MCF 10A (cell line): ENCODE measurements at regions not wholly inside any gene's neighbourhood (a gene's known extent, or its start where the extent isn't known, plus 50 kb on each side); places are given as distances from the start of the nearest gene placed in this dataset.

Source experiments
- BruUV-seq: library from RNA; stranded (reverse); fragments of 400-500 nt; replicated peaks from 2 replicates; lab custom pipeline; 2021; lab: Mats Ljungman, UMichigan
- CTCF ChIA-PET: fragments of 300-600 bp; sonication (Branson Sonifier 250); formaldehyde crosslinking; extraction: SDS; loops from one replicate; lab custom pipeline; 2021; ENCODE audit warnings: antibody characterized with exemption, inconsistent platforms; lab: Yijun Ruan, JAX
- POLR2A ChIA-PET: fragments of 300-600, 350-650 bp; sonication (Branson Sonifier 250); formaldehyde crosslinking; extraction: SDS; loops from one replicate; lab custom pipeline; 2020; ENCODE audit warnings: antibody characterized with exemption, inconsistent platforms; lab: Yijun Ruan, JAX
- DNase-seq: peaks from one replicate; pipeline ENCODE4 v3.0.0-alpha.2; 2018; ENCODE audit not compliant: unreplicated experiment
- H3K27ac Mint-ChIP-seq: one replicate; pipeline ENCODE4 v1.8.0; 2022; ENCODE audit warnings: mild to moderate bottlenecking, low read depth, mixed read lengths; ENCODE audit not compliant: unreplicated experiment
- H3K27me3 Mint-ChIP-seq: one replicate; pipeline ENCODE4 v1.8.0; 2022; ENCODE audit warnings: mixed read lengths; ENCODE audit not compliant: insufficient read depth, unreplicated experiment
- H3K36me3 Mint-ChIP-seq: one replicate; pipeline ENCODE4 v1.8.0; 2022; ENCODE audit warnings: mild to moderate bottlenecking, moderate library complexity, mixed read lengths; ENCODE audit not compliant: insufficient read depth, unreplicated experiment
- H3K4me1 Mint-ChIP-seq: one replicate; pipeline ENCODE4 v1.8.0; 2022; ENCODE audit warnings: mixed read lengths; ENCODE audit not compliant: insufficient read depth, unreplicated experiment
- H3K4me3 Mint-ChIP-seq: one replicate; pipeline ENCODE4 v1.8.0; 2022; ENCODE audit warnings: mild to moderate bottlenecking, moderate library complexity, mixed read lengths; ENCODE audit not compliant: unreplicated experiment
- H3K9me3 Mint-ChIP-seq: one replicate; pipeline ENCODE4 v1.8.0; 2022; ENCODE audit warnings: mixed read lengths; ENCODE audit not compliant: unreplicated experiment
- intact Hi-C: fragments of 100-400 bp; cut with micrococcal nuclease; formaldehyde crosslinking; loops from 2 replicates; pipeline ENCODE4 v1.14.1; 2022
- TF ChIP-seq, protein P1 (sequence below): fragments of 200-600 bp; IDR thresholded peaks from one replicate; pipeline ENCODE4 v1.8.0; 2022; ENCODE audit warnings: antibody characterized with exemption, mild to moderate bottlenecking; ENCODE audit not compliant: unreplicated experiment

DNA sequence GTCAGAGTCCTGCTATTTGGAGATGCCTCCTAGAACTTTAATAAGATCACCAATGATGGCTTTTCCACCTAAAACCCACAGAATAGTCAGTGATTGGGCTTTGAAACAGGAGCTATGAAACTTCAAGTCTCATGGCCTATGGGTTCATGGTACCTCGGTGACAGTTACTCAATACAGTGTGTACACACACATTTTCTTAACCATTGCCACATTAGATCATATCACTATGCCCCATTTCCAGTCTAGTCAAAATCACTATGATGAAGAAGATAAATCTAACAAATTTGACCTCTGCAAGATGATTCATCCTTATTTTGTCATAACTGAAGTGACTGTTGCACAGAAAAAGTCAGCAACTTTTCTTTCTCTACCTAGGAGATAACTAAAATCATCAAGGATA lies 86.8 kb upstream of the OR13F1 start:
- Mint-ChIP-seq H3K9me3 (peaks cover 15% of the 10 kb centered on the region), H3K27me3 (no peaks in the 10 kb centered on the region), H3K4me1 (no peaks in the 10 kb centered on the region), H3K4me3 (no peak overlapping the region), H3K36me3 (no peaks in the 10 kb centered on the region), H3K27ac (no peak overlapping the region)
- DNase-seq: no peak
- POLR2A ChIA-PET: no interaction called here
- BruUV-seq: no TSS peak
- CTCF ChIA-PET: no interaction called here
- intact Hi-C loops: no loop called here
- TF ChIP-seq, protein P1, sequence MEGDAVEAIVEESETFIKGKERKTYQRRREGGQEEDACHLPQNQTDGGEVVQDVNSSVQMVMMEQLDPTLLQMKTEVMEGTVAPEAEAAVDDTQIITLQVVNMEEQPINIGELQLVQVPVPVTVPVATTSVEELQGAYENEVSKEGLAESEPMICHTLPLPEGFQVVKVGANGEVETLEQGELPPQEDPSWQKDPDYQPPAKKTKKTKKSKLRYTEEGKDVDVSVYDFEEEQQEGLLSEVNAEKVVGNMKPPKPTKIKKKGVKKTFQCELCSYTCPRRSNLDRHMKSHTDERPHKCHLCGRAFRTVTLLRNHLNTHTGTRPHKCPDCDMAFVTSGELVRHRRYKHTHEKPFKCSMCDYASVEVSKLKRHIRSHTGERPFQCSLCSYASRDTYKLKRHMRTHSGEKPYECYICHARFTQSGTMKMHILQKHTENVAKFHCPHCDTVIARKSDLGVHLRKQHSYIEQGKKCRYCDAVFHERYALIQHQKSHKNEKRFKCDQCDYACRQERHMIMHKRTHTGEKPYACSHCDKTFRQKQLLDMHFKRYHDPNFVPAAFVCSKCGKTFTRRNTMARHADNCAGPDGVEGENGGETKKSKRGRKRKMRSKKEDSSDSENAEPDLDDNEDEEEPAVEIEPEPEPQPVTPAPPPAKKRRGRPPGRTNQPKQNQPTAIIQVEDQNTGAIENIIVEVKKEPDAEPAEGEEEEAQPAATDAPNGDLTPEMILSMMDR: no peak

DNA sequence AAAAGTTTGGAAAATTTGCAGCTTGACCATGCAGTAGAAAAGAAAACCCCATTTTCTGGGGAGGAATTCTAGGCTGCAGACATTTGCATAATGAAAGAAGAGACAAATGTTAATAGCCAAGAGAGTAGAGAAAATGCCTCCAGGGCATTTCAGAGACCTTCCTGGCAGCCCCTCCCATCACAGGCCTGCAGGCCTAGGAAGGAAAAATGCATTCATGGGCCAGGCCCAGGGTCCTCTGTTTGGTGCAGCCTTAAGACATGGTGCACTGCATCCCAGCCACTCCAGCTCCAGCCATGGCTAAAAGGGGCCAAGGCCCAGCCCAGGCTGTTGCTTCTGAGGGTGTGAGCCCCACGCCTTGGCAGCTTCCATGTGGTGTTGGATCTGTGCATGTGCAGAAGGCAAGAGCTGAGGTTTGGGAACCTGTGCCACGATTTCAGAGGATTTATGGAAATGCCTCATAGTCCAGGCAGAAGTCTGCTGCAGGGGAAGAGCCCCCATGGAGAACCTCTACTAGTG lies 75.0 kb upstream of the OR13F1 start:
- Mint-ChIP-seq H3K4me3 (no peak overlapping the region), H3K36me3 (no peaks in the 10 kb centered on the region), H3K9me3 (peaks cover 10% of the 10 kb centered on the region), H3K27ac (no peak overlapping the region), H3K4me1 (no peaks in the 10 kb centered on the region), H3K27me3 (no peaks in the 10 kb centered on the region)
- DNase-seq: no peak
- ChIA-PET CTCF (interaction anchor here (0.6 kb wide), 1 partner anchor 525 kb away, joined by 3 read pairs; no protein-coding TSS in a partner anchor), POLR2A (no interaction called here)
- TF ChIP-seq, protein P1: no peak
- intact Hi-C loops: no loop called here
- no TSS peak for BruUV-seq

DNA sequence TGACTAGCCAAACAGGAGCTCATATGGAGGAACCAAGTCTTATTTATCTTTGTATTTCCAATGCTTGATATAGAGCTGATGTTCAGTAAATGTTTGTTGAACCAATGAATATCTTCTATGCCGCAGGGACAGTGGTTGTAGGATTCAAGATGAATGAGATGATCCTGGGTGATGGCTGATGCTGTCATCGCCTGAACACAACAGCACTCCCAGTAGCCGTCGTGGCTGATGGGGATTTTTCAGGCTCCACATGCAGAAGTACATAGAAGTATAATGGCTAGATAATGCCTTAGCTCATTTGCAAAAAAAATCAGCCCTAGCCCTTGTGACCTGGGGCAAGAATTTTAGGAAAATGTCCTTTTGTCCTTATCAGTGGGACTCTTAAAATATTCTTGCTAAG lies 69.0 kb upstream of the OR13F1 start:
- H3K27me3 Mint-ChIP-seq: no peaks in the 10 kb centered on the region
- no peak for DNase-seq
- no peak overlapping the region for H3K4me3 Mint-ChIP-seq
- H3K36me3 Mint-ChIP-seq: no peaks in the 10 kb centered on the region
- POLR2A ChIA-PET: no interaction called here
- H3K9me3 Mint-ChIP-seq: peaks cover 13% of the 10 kb centered on the region
- no TSS peak for BruUV-seq
- intact Hi-C loops: no loop called here
- H3K4me1 Mint-ChIP-seq: no peaks in the 10 kb centered on the region
- TF ChIP-seq, protein P1: no peak
- no peak overlapping the region for H3K27ac Mint-ChIP-seq
- CTCF ChIA-PET: interaction anchor here (0.7 kb wide), 1 partner anchor 257 kb away, joined by 3 read pairs; no protein-coding TSS in a partner anchor

DNA sequence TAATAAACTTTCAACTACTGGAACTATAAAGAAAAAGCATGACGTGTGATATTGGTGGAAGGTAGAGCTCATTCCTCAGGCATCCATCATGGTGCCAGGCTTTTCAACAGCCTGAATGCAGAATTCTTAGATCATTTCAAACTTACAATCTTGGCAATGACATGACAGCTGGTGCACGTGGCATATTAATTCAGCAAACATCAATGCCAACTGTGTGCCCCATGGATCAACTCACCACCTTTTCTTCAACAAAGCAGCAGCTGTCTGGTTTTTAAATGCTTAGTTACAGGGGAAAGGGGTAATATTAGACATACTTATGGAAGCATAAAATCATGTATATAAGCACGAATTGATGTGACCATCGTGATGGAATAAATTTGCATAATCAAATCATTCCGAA lies 56.0 kb upstream of the OR13F1 start:
- TF ChIP-seq, protein P1: no peak
- H3K4me1 Mint-ChIP-seq: no peaks in the 10 kb centered on the region
- intact Hi-C loops: no loop called here
- POLR2A ChIA-PET: interaction anchor here (0.6 kb wide), 1 partner anchor 250 kb away, joined by 3 read pairs; no protein-coding TSS in a partner anchor
- DNase-seq: no peak
- CTCF ChIA-PET: no interaction called here
- no peaks in the 10 kb centered on the region for H3K36me3 Mint-ChIP-seq
- H3K27me3 Mint-ChIP-seq: no peaks in the 10 kb centered on the region
- H3K9me3 Mint-ChIP-seq: no peaks in the 10 kb centered on the region
- no peak overlapping the region for H3K27ac Mint-ChIP-seq
- no peak overlapping the region for H3K4me3 Mint-ChIP-seq
- BruUV-seq: no TSS peak
